ENCODE measurements at regions not wholly inside any gene's neighbourhood (a gene's known extent, or its start where the extent isn't known, plus 50 kb on each side); places are given as distances from the start of the nearest gene placed in this dataset.
"Not testable (repeated sequence)": the region's sequence is repeated elsewhere in the genome, so short reads cannot be mapped to it uniquely, and the experiment has no call there.

GRCh38 chr6:120328521-120328920 is 979.0 kb upstream of the MAN1A1 start:
- no peak for DNase-seq

DNA sequence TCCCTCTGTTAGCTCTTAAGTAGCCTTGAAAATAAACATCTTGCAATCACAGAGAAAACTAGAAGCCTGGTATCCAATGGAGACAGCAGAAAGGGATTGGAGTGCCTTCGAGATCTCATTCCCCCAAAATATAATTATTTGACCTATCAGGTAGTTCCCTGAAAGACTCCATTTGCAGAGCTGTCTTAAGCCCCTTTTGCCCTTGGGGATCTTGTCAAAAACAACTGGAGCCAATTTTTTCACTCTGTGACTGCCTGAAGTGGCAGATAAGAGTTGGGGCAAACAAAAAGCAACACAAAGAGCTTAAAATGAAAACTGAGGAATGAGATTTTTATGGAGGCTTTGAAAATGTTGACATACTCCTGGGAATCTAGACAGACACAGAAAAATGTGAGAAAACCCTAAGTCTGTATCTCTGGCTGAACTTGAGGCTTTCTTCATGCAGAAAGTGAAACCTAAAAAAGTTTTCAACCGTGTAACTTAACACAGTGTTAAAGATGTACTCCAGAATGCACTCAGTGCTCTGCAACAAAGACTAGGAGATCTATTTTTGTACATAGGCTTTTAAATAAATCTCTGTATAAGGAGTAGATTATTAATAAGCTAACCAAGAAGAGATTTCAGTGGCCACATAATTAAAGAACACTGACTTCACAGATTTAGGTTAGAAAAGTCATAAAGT is 971.1 kb upstream of the MAN1A1 start:
- DNase-seq, result no peak

GRCh38 chr6:120304223-120304622 is 954.7 kb upstream of the MAN1A1 start:
- no peak for DNase-seq

DNA sequence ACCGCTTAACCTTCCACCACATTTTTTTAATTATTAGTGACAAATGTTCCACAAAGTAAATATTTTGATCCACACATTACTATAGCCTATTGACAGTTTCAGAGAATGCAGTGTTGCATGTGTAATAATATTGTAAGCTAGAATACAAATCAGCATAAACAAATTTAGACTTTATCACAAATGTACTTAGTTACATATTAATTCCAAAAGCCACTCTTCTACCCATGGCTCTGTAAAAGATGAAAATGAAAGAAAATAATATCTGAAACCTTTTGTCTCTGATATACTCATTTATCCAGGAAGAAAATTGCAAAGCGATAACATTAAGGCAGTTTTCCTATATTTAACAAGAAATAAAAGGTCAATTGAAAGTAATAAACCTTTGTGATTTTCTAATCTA is 954.0 kb upstream of the MAN1A1 start:
- no peak for DNase-seq

GRCh38 chr6:120302041-120302440 is 952.5 kb upstream of the MAN1A1 start:
- DNase-seq, result no peak

- no peak for DNase-seq
Observed at GRCh38 chr6:120290964-120291363, 941.4 kb upstream of the MAN1A1 start.

DNA sequence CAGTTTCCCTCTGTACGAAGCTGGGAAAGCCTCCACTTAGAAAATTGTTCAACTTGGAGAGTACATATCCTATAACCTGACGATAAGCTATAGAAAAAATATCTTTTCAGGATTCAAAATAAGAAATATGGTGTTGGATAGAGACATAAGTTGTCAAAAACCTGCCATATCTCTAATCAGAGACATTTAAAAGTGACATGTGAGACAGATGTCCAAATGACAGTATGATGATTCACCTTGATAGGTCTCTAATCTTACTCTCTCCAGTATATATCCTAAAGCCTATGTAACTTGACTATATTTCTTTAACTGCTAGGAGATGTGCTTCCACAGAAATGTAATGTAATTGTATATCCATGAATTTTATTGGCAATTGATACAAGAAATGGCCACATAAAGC is 932.4 kb upstream of the MAN1A1 start:
- no peak for DNase-seq

- DNase-seq, result no peak
Observed at GRCh38 chr6:120279466-120280167, 930.1 kb upstream of the MAN1A1 start.

DNA sequence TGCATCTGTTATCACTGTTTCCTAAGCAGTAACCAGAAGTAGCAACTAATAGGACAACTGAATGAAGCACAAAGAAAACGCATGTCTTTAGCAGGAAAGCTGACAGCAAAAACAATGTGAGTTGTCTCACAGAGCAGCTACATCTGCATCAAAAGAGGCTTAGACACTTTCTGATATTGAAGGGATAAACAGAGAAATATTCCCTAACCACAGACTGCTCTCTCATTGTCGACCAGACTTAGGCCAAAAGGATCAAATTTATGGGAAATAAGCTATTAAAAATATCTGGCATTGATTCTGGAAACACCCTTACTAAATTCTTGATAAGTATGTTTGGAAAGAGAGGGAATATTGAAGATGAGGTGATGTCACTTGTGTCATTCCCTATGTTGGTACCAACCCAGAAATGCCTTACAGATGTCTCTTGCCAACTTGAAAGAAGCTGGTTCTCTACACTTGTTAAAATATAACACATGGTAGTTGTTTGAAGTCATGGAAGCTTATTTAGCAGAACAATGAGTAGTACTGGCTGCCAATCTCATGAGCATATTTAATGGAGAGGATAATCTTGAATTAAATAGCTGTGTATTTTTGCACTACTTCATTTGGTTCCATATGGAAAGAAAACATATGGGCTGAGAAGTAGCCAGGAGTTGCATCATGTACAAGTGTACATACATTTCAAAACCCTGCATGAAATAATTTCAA is 929.3 kb upstream of the MAN1A1 start:
- DNase-seq, result no peak

GRCh38 chr6:120274547-120274946 is 925.0 kb upstream of the MAN1A1 start:
- DNase-seq, result no peak

DNA sequence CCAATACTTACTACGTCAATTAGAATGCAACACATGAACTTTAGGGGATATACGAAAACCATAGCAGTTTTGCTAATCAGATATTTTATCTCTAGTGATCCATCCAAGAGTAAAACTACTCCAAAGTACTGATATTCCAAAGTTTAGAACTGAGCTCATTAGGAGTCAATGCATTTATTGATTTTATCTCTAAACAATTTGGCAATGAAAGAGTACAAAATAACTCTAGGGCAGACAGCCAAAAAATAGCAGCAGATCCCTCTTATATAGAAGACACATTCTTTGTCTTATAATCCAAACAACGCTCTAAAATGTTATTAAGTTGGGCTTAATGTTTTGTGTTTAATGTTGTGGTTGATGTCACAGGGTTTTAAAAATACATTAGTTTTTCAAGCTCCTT is 923.9 kb upstream of the MAN1A1 start:
- no peak for DNase-seq

DNA sequence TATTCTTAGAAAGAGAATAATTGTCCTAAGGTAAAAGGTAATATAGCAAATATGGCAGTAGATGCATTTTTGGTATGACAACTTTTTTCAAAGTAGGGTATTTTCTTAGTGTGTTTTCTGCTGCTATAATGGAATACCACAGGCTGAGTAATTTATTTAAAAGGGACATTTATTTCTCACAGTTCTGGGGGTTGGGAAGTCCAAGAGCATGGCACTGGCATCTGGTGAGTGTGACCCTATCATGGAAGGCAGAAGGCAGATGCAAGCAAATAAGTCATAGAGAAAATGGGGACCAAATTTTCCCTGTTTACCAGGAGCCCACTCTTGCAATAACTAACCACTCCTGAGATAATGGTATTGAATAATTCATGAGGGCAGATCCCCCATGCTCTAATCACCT is 922.5 kb upstream of the MAN1A1 start:
- no peak for DNase-seq

- DNase-seq, result not testable (repeated sequence)
Observed at GRCh38 chr6:120268256-120268655, 918.7 kb upstream of the MAN1A1 start.

- no peak for DNase-seq
Observed at GRCh38 chr6:120262354-120262753, 912.8 kb upstream of the MAN1A1 start.

DNA sequence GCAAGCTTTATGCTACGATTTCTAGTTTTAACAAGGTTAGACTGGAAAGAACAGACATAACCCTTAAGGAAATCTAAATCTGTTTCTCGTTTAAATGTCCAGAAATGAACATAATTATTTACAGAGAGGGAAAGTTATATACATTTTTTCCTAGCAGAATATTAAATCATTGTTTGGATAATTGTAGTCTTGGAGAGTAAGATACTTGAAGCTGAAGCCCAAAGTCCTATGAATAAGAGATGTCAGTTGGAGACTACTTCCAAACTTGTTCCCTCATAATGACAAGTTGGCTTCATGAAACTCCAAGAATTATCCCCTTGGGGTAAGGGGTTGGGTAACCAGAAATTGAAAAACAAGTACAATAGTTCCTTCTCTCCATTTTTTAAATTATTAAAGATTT is 911.1 kb upstream of the MAN1A1 start:
- DNase-seq, result no peak

DNA sequence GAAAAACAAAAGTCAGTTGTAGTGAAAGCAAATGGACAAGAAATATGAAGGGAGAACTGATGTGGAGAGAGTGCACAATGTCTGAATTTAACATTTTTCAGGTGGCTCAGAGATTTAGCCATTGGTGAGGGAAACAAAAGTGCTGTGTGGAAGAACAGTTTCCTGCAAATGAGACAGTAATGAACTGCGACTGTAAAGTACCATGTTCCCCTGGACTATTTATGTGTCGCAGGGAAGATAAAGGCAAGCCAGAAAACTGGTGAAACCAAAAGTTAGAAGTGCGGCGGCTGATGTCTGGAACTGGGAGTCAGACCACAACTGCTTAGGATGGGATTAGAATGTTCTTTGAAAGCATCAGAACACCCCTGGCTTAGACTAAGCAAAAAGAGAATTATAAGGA is 905.1 kb upstream of the MAN1A1 start:
- no peak for DNase-seq

- DNase-seq, result no peak
Observed at GRCh38 chr6:120248451-120248850, 898.9 kb upstream of the MAN1A1 start.

DNA sequence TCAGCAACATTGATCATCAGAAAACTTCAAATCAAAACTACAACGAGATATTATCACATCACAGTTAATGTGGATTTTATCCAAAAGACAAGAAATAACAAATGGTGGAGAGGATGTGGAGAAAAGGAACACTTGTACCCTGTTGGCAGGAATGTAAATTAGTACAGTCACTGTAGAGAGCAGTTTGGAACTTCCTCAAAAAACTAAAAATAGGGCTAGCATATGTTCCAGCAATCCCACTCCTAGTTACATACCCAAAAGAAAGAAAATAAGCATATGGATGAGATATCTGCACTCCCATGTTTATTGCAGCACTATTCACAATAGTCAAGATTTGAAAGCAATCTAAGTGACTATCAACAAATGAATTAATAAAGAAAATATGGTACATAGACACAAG is 887.7 kb upstream of the MAN1A1 start:
- DNase-seq, result no peak

- no peak for DNase-seq
Observed at GRCh38 chr6:120230008-120230407, 880.4 kb upstream of the MAN1A1 start.

- DNase-seq, result no peak
Observed at GRCh38 chr6:120228297-120228696, 878.7 kb upstream of the MAN1A1 start.

- no peak for DNase-seq
Observed at GRCh38 chr6:120219339-120219738, 869.8 kb upstream of the MAN1A1 start.

GRCh38 chr6:120214088-120214499 is 864.5 kb upstream of the MAN1A1 start:
- no peak for DNase-seq

- no peak for DNase-seq
Observed at GRCh38 chr6:120211955-120212792, 862.6 kb upstream of the MAN1A1 start.
